ENCODE measurements at regions not wholly inside any gene's neighbourhood (a gene's known extent, or its start where the extent isn't known, plus 50 kb on each side); places are given as distances from the start of the nearest gene placed in this dataset.

- no peak for DNase-seq
- H3K36me3 ChIP-seq (replicated peaks in 1 of 2; ENCODE audit: insufficient read depth in 1 of 2, low read depth in 2 of 2), result no peaks in the 10 kb centered on the region
- no peak for ATAC-seq
- intact Hi-C loops (cut with DNase I), result no loop called here
- no peak overlapping the region for H3K27ac ChIP-seq
- no peak for TF ChIP-seq CTCF (IDR thresholded peaks at IDR 0.05)
- TF ChIP-seq POLR2A (IDR thresholded peaks at IDR 0.05), result no peak
- no peaks in the 10 kb centered on the region for H3K27me3 ChIP-seq
- H3K4me3 ChIP-seq, result no peak overlapping the region
- H3K9me3 ChIP-seq, result no peaks in the 10 kb centered on the region
- WGBS, 2 donors, result 80 to 86% methylated on average over 3 of the region's 3 CpGs
- no peaks in the 10 kb centered on the region for H3K4me1 ChIP-seq
Observed at GRCh38 chr3:31468433-31468832, 64.3 kb upstream of the STT3B start.

GRCh38 chr3:31469385-31469784 lies 63.3 kb upstream of the STT3B start:
- Histone ChIP-seq H3K27me3 (no peaks in the 10 kb centered on the region), H3K27ac (no peak overlapping the region), H3K36me3 (replicated peaks in 1 of 2; ENCODE audit: insufficient read depth in 1 of 2, low read depth in 2 of 2) (no peaks in the 10 kb centered on the region), H3K4me1 (no peaks in the 10 kb centered on the region), H3K9me3 (no peaks in the 10 kb centered on the region), H3K4me3 (no peak overlapping the region)
- WGBS, 2 donors, result 75 to 81% methylated on average over 3 of the region's 3 CpGs
- TF ChIP-seq POLR2A (IDR thresholded peaks at IDR 0.05) (no peak), CTCF (IDR thresholded peaks at IDR 0.05) (no peak)
- DNase-seq (no peak), ATAC-seq (no peak)
- intact Hi-C loops (cut with DNase I), result no loop called here

GRCh38 chr3:31472479-31473390 lies 60.0 kb upstream of the STT3B start:
- 80 to 84% methylated on average over 7 of the region's 7 CpGs for WGBS, 2 donors
- Histone ChIP-seq H3K36me3 (replicated peaks in 1 of 2; ENCODE audit: insufficient read depth in 1 of 2, low read depth in 2 of 2) (no peaks in the 10 kb centered on the region), H3K4me3 (no peak overlapping the region), H3K4me1 (no peaks in the 10 kb centered on the region), H3K27me3 (no peaks in the 10 kb centered on the region), H3K9me3 (no peaks in the 10 kb centered on the region), H3K27ac (no peak overlapping the region)
- intact Hi-C loops (cut with DNase I), result no loop called here
- DNase-seq (no peak), ATAC-seq (no peak)
- no peak for TF ChIP-seq POLR2A (IDR thresholded peaks at IDR 0.05)
- TF ChIP-seq CTCF (IDR thresholded peaks at IDR 0.05), result no peak

- TF ChIP-seq POLR2A (IDR thresholded peaks at IDR 0.05) (no peak), CTCF (IDR thresholded peaks at IDR 0.05) (no peak)
- Histone ChIP-seq H3K9me3 (no peaks in the 10 kb centered on the region), H3K4me1 (no peaks in the 10 kb centered on the region), H3K27ac (no peak overlapping the region), H3K27me3 (no peaks in the 10 kb centered on the region), H3K4me3 (no peak overlapping the region), H3K36me3 (replicated peaks in 1 of 2; ENCODE audit: insufficient read depth in 1 of 2, low read depth in 2 of 2) (no peaks in the 10 kb centered on the region)
- intact Hi-C loops (cut with DNase I), result no loop called here
- no peak for DNase-seq
- ATAC-seq, result no peak
- WGBS, 2 donors, result 87 to 91% methylated on average over 4 of the region's 4 CpGs
Observed at GRCh38 chr3:31476209-31476608, 56.5 kb upstream of the STT3B start.

GRCh38 chr3:31479431-31479830 lies 53.3 kb upstream of the STT3B start:
- ATAC-seq (no peak), DNase-seq (no peak)
- Histone ChIP-seq H3K4me3 (no peak overlapping the region), H3K27ac (no peak overlapping the region), H3K9me3 (no peaks in the 10 kb centered on the region), H3K27me3 (no peaks in the 10 kb centered on the region), H3K4me1 (no peaks in the 10 kb centered on the region), H3K36me3 (replicated peaks in 1 of 2; ENCODE audit: insufficient read depth in 1 of 2, low read depth in 2 of 2) (no peaks in the 10 kb centered on the region)
- no peak for TF ChIP-seq CTCF (IDR thresholded peaks at IDR 0.05)
- no peak for TF ChIP-seq POLR2A (IDR thresholded peaks at IDR 0.05)
- WGBS, 2 donors, result 94 to 97% methylated on average over 1 of the region's 1 CpG
- intact Hi-C loops (cut with DNase I), result no loop called here

Measured in body of pancreas (tissue), 4 donors.